ENCODE measurements at regions not wholly inside any gene's neighbourhood (a gene's known extent, or its start where the extent isn't known, plus 50 kb on each side); places are given as distances from the start of the nearest gene placed in this dataset.

GRCh38 chr7:152594801-152595200, 81.1 kb downstream of the XRCC2 start:
- Histone ChIP-seq H3K9me2 (ENCODE audit: insufficient read depth) (no peaks in the 10 kb centered on the region), H3F3A (replicated peaks; ENCODE audit: low read depth) (no peaks in the 10 kb centered on the region), H3K4me3 (no peak overlapping the region), H4K20me1 (replicated peaks; ENCODE audit: insufficient read depth) (no peaks in the 10 kb centered on the region), H2AFZ (no peak overlapping the region), H3K4me1 (ENCODE audit: insufficient read depth) (no peaks in the 10 kb centered on the region), H3K27me3 (ENCODE audit: insufficient read depth) (no peaks in the 10 kb centered on the region), H3K4me2 (no peak overlapping the region), H3K36me3 (ENCODE audit: insufficient read depth) (no peaks in the 10 kb centered on the region), H3K79me2 (replicated peaks; ENCODE audit: insufficient read depth) (no peaks in the 10 kb centered on the region), H3K27ac (ENCODE audit: low read depth) (no peak overlapping the region)
- ATAC-seq (no peak), DNase-seq (ENCODE audit: low spot score) (no peak)
- Mint-ChIP-seq H3K4me1 (peaks cover 8% of the 10 kb centered on the region), H3K36me3 (ENCODE audit: low read depth) (no peaks in the 10 kb centered on the region), H3K4me3 (no peak overlapping the region), H3K9me3 (no peaks in the 10 kb centered on the region), H3K27ac (no peak overlapping the region), H3K27me3 (ENCODE audit: insufficient read depth, low read depth, poor library complexity) (peaks cover 1% of the 10 kb centered on the region)
- TF ChIP-seq CTCF (conservative IDR thresholded peaks at IDR 0.05; ENCODE audit: low read depth in 2 of 2) (no peak), CREB1 (CRISPR knock-in tag; IDR thresholded peaks at IDR 0.05; ENCODE audit: low read depth) (no peak), EZH2phosphoT487 (IDR thresholded peaks at IDR 0.05; ENCODE audit: unreplicated experiment) (no peak), NANOG (IDR thresholded peaks at IDR 0.05; ENCODE audit: borderline replicate concordance) (no peak), ZNF331 (CRISPR knock-in tag; IDR thresholded peaks at IDR 0.05; ENCODE audit: low read depth) (no peak), STAT1 (IDR thresholded peaks at IDR 0.05; ENCODE audit: unreplicated experiment) (no peak), POLR2AphosphoS5 (IDR thresholded peaks at IDR 0.05; ENCODE audit: low read depth) (no peak), JUNB (IDR thresholded peaks at IDR 0.05; ENCODE audit: unreplicated experiment) (no peak), REST (IDR thresholded peaks at IDR 0.05; ENCODE audit: unreplicated experiment) (no peak)
- TF ChIP-seq, protein P1, sequence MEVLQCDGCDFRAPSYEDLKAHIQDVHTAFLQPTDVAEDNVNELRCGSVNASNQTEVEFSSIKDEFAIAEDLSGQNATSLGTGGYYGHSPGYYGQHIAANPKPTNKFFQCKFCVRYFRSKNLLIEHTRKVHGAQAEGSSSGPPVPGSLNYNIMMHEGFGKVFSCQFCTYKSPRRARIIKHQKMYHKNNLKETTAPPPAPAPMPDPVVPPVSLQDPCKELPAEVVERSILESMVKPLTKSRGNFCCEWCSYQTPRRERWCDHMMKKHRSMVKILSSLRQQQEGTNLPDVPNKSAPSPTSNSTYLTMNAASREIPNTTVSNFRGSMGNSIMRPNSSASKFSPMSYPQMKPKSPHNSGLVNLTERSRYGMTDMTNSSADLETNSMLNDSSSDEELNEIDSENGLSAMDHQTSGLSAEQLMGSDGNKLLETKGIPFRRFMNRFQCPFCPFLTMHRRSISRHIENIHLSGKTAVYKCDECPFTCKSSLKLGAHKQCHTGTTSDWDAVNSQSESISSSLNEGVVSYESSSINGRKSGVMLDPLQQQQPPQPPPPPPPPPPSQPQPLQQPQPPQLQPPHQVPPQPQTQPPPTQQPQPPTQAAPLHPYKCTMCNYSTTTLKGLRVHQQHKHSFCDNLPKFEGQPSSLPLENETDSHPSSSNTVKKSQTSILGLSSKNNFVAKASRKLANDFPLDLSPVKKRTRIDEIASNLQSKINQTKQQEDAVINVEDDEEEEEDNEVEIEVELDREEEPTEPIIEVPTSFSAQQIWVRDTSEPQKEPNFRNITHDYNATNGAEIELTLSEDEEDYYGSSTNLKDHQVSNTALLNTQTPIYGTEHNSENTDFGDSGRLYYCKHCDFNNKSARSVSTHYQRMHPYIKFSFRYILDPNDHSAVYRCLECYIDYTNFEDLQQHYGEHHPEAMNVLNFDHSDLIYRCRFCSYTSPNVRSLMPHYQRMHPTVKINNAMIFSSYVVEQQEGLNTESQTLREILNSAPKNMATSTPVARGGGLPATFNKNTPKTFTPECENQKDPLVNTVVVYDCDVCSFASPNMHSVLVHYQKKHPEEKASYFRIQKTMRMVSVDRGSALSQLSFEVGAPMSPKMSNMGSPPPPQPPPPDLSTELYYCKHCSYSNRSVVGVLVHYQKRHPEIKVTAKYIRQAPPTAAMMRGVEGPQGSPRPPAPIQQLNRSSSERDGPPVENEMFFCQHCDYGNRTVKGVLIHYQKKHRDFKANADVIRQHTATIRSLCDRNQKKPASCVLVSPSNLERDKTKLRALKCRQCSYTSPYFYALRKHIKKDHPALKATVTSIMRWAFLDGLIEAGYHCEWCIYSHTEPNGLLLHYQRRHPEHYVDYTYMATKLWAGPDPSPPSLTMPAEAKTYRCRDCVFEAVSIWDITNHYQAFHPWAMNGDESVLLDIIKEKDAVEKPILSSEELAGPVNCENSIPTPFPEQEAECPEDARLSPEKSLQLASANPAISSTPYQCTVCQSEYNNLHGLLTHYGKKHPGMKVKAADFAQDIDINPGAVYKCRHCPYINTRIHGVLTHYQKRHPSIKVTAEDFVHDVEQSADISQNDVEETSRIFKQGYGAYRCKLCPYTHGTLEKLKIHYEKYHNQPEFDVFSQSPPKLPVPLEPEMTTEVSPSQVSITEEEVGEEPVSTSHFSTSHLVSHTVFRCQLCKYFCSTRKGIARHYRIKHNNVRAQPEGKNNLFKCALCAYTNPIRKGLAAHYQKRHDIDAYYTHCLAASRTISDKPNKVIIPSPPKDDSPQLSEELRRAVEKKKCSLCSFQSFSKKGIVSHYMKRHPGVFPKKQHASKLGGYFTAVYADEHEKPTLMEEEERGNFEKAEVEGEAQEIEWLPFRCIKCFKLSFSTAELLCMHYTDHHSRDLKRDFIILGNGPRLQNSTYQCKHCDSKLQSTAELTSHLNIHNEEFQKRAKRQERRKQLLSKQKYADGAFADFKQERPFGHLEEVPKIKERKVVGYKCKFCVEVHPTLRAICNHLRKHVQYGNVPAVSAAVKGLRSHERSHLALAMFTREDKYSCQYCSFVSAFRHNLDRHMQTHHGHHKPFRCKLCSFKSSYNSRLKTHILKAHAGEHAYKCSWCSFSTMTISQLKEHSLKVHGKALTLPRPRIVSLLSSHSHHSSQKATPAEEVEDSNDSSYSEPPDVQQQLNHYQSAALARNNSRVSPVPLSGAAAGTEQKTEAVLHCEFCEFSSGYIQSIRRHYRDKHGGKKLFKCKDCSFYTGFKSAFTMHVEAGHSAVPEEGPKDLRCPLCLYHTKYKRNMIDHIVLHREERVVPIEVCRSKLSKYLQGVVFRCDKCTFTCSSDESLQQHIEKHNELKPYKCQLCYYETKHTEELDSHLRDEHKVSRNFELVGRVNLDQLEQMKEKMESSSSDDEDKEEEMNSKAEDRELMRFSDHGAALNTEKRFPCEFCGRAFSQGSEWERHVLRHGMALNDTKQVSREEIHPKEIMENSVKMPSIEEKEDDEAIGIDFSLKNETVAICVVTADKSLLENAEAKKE (CRISPR knock-in tag; IDR thresholded peaks at IDR 0.05): no peak
- TF ChIP-seq, protein P2, sequence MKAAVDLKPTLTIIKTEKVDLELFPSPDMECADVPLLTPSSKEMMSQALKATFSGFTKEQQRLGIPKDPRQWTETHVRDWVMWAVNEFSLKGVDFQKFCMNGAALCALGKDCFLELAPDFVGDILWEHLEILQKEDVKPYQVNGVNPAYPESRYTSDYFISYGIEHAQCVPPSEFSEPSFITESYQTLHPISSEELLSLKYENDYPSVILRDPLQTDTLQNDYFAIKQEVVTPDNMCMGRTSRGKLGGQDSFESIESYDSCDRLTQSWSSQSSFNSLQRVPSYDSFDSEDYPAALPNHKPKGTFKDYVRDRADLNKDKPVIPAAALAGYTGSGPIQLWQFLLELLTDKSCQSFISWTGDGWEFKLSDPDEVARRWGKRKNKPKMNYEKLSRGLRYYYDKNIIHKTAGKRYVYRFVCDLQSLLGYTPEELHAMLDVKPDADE (IDR thresholded peaks at IDR 0.05): no peak
